ENCODE measurements at regions not wholly inside any gene's neighbourhood (a gene's known extent, or its start where the extent isn't known, plus 50 kb on each side); places are given as distances from the start of the nearest gene placed in this dataset.

GRCh38 chr13:63163903-63164302 lies 1748.3 kb upstream of the PCDH20 start:
- TF ChIP-seq CTCF (conservative IDR thresholded peaks at IDR 0.05; ENCODE audit: low read depth in 2 of 2) (no peak), REST (IDR thresholded peaks at IDR 0.05; ENCODE audit: unreplicated experiment) (no peak), EZH2 (IDR thresholded peaks at IDR 0.05; ENCODE audit: low read depth, unreplicated experiment) (no peak), STAT1 (IDR thresholded peaks at IDR 0.05; ENCODE audit: unreplicated experiment) (no peak), POLR2AphosphoS5 (IDR thresholded peaks at IDR 0.05; ENCODE audit: low read depth) (no peak), CREB1 (CRISPR knock-in tag; IDR thresholded peaks at IDR 0.05; ENCODE audit: low read depth) (no peak), EZH2phosphoT487 (IDR thresholded peaks at IDR 0.05; ENCODE audit: unreplicated experiment) (no peak), ZNF114 (CRISPR knock-in tag; IDR thresholded peaks at IDR 0.05) (no peak)

Data from GM23338 (cell line).